H1 (cell line): ENCODE measurements at regions not wholly inside any gene's neighbourhood (a gene's known extent, or its start where the extent isn't known, plus 50 kb on each side); places are given as distances from the start of the nearest gene placed in this dataset.

Source experiments
- CTCF ChIA-PET: fragments of 300-600 bp; sonication (Branson Sonifier 250); formaldehyde crosslinking; loops from one replicate; lab custom pipeline; 2021; ENCODE audit not compliant: partially characterized antibody; lab: Charles Lee
- POLR2A ChIA-PET: fragments of 300-600 bp; sonication (Branson Sonifier 250); formaldehyde crosslinking; loops from one replicate; lab custom pipeline; 2021; ENCODE audit warnings: inconsistent platforms; ENCODE audit not compliant: partially characterized antibody; lab: Charles Lee
- DNase-seq, 2 experiments: peaks; one replicate each; pipeline versions ENCODE4 v3.0.0 to v3.0.0-alpha.2; 2010 to 2022; ENCODE audit warnings: low spot score in 2 of 2, low read depth in 1 of 2, mixed read lengths in 1 of 2
- FAIRE-seq: peaks from 2 replicates; lab custom pipeline; 2011; peaks lifted over from hg19 to GRCh38; lab: Jason Lieb, UNC
- H2AFZ ChIP-seq: 2 replicates; pipeline ENCODE4 v1.8.1; 2012; ENCODE audit warnings: low read length, inconsistent platforms
- H2AK5ac ChIP-seq: 2 replicates; pipeline ENCODE4 v1.6.1; 2013; ENCODE audit warnings: low read depth, low read length
- H2BK120ac ChIP-seq: replicated peaks from 2 replicates; pipeline ENCODE3; 2013; ENCODE audit warnings: low read depth, low read length, inconsistent platforms
- H2BK12ac ChIP-seq: 2 replicates; pipeline ENCODE4 v1.6.1; 2013; ENCODE audit warnings: low read depth, low read length
- H2BK15ac ChIP-seq: 2 replicates; pipeline ENCODE4 v1.6.1; 2013; ENCODE audit warnings: low read length
- H2BK20ac ChIP-seq: 2 replicates; pipeline ENCODE4 v1.6.1; 2013; ENCODE audit warnings: low read length
- H2BK5ac ChIP-seq: 2 replicates; pipeline ENCODE4 v1.6.1; 2013; ENCODE audit warnings: low read depth, low read length
- H3K14ac ChIP-seq: 2 replicates; pipeline ENCODE4 v1.6.1; 2013; ENCODE audit warnings: inconsistent platforms; ENCODE audit not compliant: insufficient read length
- H3K18ac ChIP-seq: 2 replicates; pipeline ENCODE4 v1.6.1; 2013; ENCODE audit warnings: low read length; ENCODE audit errors: extremely low read depth
- H3K23ac ChIP-seq: 2 replicates; pipeline ENCODE4 v1.6.1; 2013; ENCODE audit warnings: inconsistent platforms; ENCODE audit not compliant: insufficient read length
- H3K23me2 ChIP-seq: 2 replicates; pipeline ENCODE4 v1.6.1; 2013; ENCODE audit warnings: low read depth, low read length
- H3K27ac ChIP-seq: 2 replicates; pipeline ENCODE4 v1.6.1; 2011; ENCODE audit warnings: low read depth, low read length, inconsistent platforms
- H3K27me3 ChIP-seq, 4 experiments: replicated peaks in 1 of 4; 1 replicate in 1 of 4; 2 replicates in 3 of 4; pipeline versions ENCODE4 v1.6.1 to v1.8.1; 2011 to 2013; ENCODE audit warnings: low read length in 3 of 4, mild to moderate bottlenecking in 3 of 4, inconsistent platforms in 2 of 4, mixed read lengths in 2 of 4, moderate library complexity in 1 of 4; ENCODE audit not compliant: control insufficient read depth in 3 of 4, insufficient read depth in 3 of 4; ENCODE audit errors: extremely low read depth in 1 of 4
- H3K36me3 ChIP-seq, 4 experiments: 2 replicates each; pipeline versions ENCODE4 v1.6.1 to v1.8.1; 2011 to 2013; ENCODE audit warnings: mild to moderate bottlenecking in 4 of 4, low read length in 3 of 4, moderate library complexity in 2 of 4, control low read depth in 1 of 4, inconsistent platforms in 1 of 4; ENCODE audit not compliant: insufficient read depth in 4 of 4, control insufficient read depth in 2 of 4
- H3K4ac ChIP-seq: replicated peaks from 2 replicates; pipeline ENCODE3; 2013; ENCODE audit warnings: low read length, low read depth, mixed read lengths, inconsistent platforms; ENCODE audit not compliant: insufficient read length
- H3K4me1 ChIP-seq, 4 experiments: replicated peaks in 1 of 4; 1 replicate in 1 of 4; 2 replicates in 3 of 4; pipeline versions ENCODE4 v1.6.1 to v1.8.1; 2011 to 2013; ENCODE audit warnings: low read length in 3 of 4, inconsistent platforms in 2 of 4, mixed read lengths in 1 of 4; ENCODE audit not compliant: insufficient read depth in 4 of 4, control insufficient read depth in 3 of 4
- H3K4me2 ChIP-seq, 2 experiments: 2 replicates each; pipeline versions ENCODE4 v1.6.1 to v1.8.1; 2011 to 2013; ENCODE audit warnings: low read depth in 2 of 2, low read length in 2 of 2, control low read depth in 1 of 2, inconsistent platforms in 1 of 2, mild to moderate bottlenecking in 1 of 2; ENCODE audit not compliant: insufficient read depth in 1 of 2
- H3K4me3 ChIP-seq, 4 experiments: fragments of 200-600, 300-600 bp in 1 of 4; sonication (generic), shearing (Covaris generic), sonication (Bioruptor Twin) in 1 of 4; 2 replicates each; pipeline versions ENCODE4 v1.5.1 to v1.8.1; 2011 to 2016; ENCODE audit warnings: low read length in 4 of 4, low read depth in 3 of 4, control low read depth in 2 of 4, inconsistent platforms in 2 of 4, mild to moderate bottlenecking in 2 of 4, mixed read lengths in 1 of 4, moderate library complexity in 1 of 4; ENCODE audit not compliant: insufficient read depth in 2 of 4; ENCODE audit errors: extremely low read depth in 1 of 4
- H3K56ac ChIP-seq: replicated peaks from 2 replicates; pipeline ENCODE3; 2013; ENCODE audit warnings: low read depth, mild to moderate bottlenecking, mixed read lengths, low read length, inconsistent platforms; ENCODE audit not compliant: insufficient read length
- H3K79me1 ChIP-seq: 2 replicates; pipeline ENCODE4 v1.6.1; 2013; ENCODE audit warnings: low read depth, low read length, control low read depth
- H3K79me2 ChIP-seq, 2 experiments: 2 replicates each; pipeline versions ENCODE4 v1.6.1 to v1.8.1; 2012 to 2013; ENCODE audit warnings: low read length in 2 of 2, mild to moderate bottlenecking in 2 of 2, inconsistent platforms in 1 of 2; ENCODE audit not compliant: insufficient read depth in 2 of 2, control insufficient read depth in 1 of 2
- H3K9ac ChIP-seq, 4 experiments: replicated peaks in 1 of 4; 1 replicate in 1 of 4; 2 replicates in 3 of 4; pipeline versions ENCODE4 v1.6.1 to v1.8.1; 2011 to 2013; ENCODE audit warnings: low read depth in 3 of 4, low read length in 3 of 4, control low read depth in 2 of 4, mild to moderate bottlenecking in 2 of 4, moderate library complexity in 2 of 4, inconsistent platforms in 1 of 4; ENCODE audit errors: extremely low read depth in 1 of 4
- H3K9me3 ChIP-seq, 2 experiments: 2 replicates each; pipeline versions ENCODE4 v1.6.1 to v1.8.1; 2012 to 2013; ENCODE audit warnings: mild to moderate bottlenecking in 2 of 2, moderate library complexity in 2 of 2, control low read depth in 1 of 2, inconsistent platforms in 1 of 2, low read depth in 1 of 2, low read length in 1 of 2, mixed read lengths in 1 of 2; ENCODE audit not compliant: insufficient read depth in 2 of 2
- H4K20me1 ChIP-seq, 2 experiments: replicated peaks in 1 of 2; 2 replicates each; pipeline versions ENCODE3 to v1.8.1; 2011 to 2013; ENCODE audit warnings: inconsistent platforms in 2 of 2, low read length in 2 of 2, mild to moderate bottlenecking in 1 of 2; ENCODE audit not compliant: insufficient read depth in 2 of 2, control insufficient read depth in 1 of 2
- H4K5ac ChIP-seq: 2 replicates; pipeline ENCODE4 v1.6.1; 2013; ENCODE audit warnings: low read length, low read depth, mixed read lengths, inconsistent platforms; ENCODE audit not compliant: insufficient read length
- H4K8ac ChIP-seq: 2 replicates; pipeline ENCODE4 v1.8.0; 2013; ENCODE audit warnings: mild to moderate bottlenecking, moderate library complexity, low read length, inconsistent platforms; ENCODE audit not compliant: insufficient read depth; ENCODE audit errors: extremely low read depth
- H4K91ac ChIP-seq: replicated peaks from 2 replicates; pipeline ENCODE3; 2013; ENCODE audit warnings: low read length, mixed read lengths, inconsistent platforms; ENCODE audit not compliant: insufficient read length
- ASH2L ChIP-seq: fragments of 200-600, 300-600 bp; sonication (generic); IDR thresholded peaks from one replicate; pipeline ENCODE4 v1.7.1; 2017; ENCODE audit warnings: low read length
- EGR1 ChIP-seq: IDR thresholded peaks from 2 replicates; pipeline ENCODE4 v1.6.1; 2011; ENCODE audit warnings: low read depth, low read length, borderline replicate concordance
- FOSL1 ChIP-seq: IDR thresholded peaks from 2 replicates; pipeline ENCODE4 v1.6.1; 2011; ENCODE audit warnings: mild to moderate bottlenecking, low read depth, low read length, moderate library complexity; ENCODE audit not compliant: insufficient read depth
- KDM4A ChIP-seq: IDR thresholded peaks from one replicate; pipeline ENCODE4 v1.7.1; 2012; ENCODE audit warnings: low read depth, mild to moderate bottlenecking, moderate library complexity, low read length, inconsistent platforms; ENCODE audit not compliant: severe bottlenecking
- PHF8 ChIP-seq: fragments of 200-600 bp; sonication (generic); conservative IDR thresholded peaks from 2 replicates; pipeline ENCODE4 v1.7.1; 2012; ENCODE audit warnings: low read depth, mild to moderate bottlenecking, inconsistent platforms, low read length, moderate library complexity
- RAD21 ChIP-seq, 2 experiments: IDR thresholded peaks in 1 of 2; conservative IDR thresholded peaks in 1 of 2; 2 replicates each; pipeline ENCODE4 v1.6.1; 2011; ENCODE audit warnings: low read depth in 2 of 2, low read length in 2 of 2, improper control_type of control experiment in 1 of 2, inconsistent platforms in 1 of 2, mild to moderate bottlenecking in 1 of 2, moderate library complexity in 1 of 2
- RBBP5 ChIP-seq: IDR thresholded peaks from 2 replicates; pipeline ENCODE4 v1.7.1; 2012; ENCODE audit warnings: low read depth, mild to moderate bottlenecking, inconsistent platforms, low read length, moderate library complexity, borderline replicate concordance
- SRF ChIP-seq: IDR thresholded peaks from 2 replicates; pipeline ENCODE4 v1.6.1; 2011; ENCODE audit warnings: mild to moderate bottlenecking, low read depth, low read length, moderate library complexity
- SUZ12 ChIP-seq: fragments of 200-600 bp; sonication (generic); IDR thresholded peaks from 2 replicates; pipeline ENCODE4 v1.6.1; 2012; ENCODE audit warnings: mild to moderate bottlenecking, inconsistent platforms, low read length, moderate library complexity, mixed read lengths
- TAF1 ChIP-seq: IDR thresholded peaks from 2 replicates; pipeline ENCODE4 v1.6.1; 2011; ENCODE audit warnings: mild to moderate bottlenecking, low read depth, low read length
- YY1 ChIP-seq: IDR thresholded peaks from 2 replicates; pipeline ENCODE4 v1.6.1; 2011; ENCODE audit warnings: low read depth, mild to moderate bottlenecking, low read length
- WGBS, 2 experiments: shearing (Covaris generic) in 1 of 2; methylation state at CpG; one replicate each; pipeline versions ENCODE4 v1.1.6 to v1.1.7; 2013 to 2015; ENCODE audit warnings: low lambda C conversion rate in 2 of 2, mixed read lengths in 2 of 2, inconsistent platforms in 1 of 2, low coverage in 1 of 2, missing lambda C conversion rate in 1 of 2; ENCODE audit not compliant: insufficient replicate concordance in 2 of 2, insufficient coverage in 1 of 2, insufficient read length in 1 of 2; ENCODE audit errors: extremely low coverage in 1 of 2, missing lambda C conversion rate in 1 of 2; 5-methylcytosine and 5-hydroxymethylcytosine counted together

GRCh38 chr4:182144626-182145333, 98.4 kb upstream of the TENM3 start:
- Histone ChIP-seq H2BK12ac (no peak overlapping the region), H3K4me2 (peak overlapping the region; percentile 81 to 99), H3K23ac (no peak overlapping the region), H3K4ac (no peak overlapping the region), H2BK5ac (no peak overlapping the region; the same call in 1 of the 2 replicates), H2BK15ac (no peak overlapping the region), H4K20me1 (no peaks in the 10 kb centered on the region), H3K27ac (peak overlapping the region; percentile 77; the same call in 1 of the 2 replicates), H3K4me3 (peak overlapping the region; percentile 76 to 93 (median 84)), H3K23me2 (peaks cover 13% of the 10 kb centered on the region), H3K18ac (peak overlapping the region; percentile 19; the same call in 1 of the 2 replicates), H3K4me1 (peaks cover 8 to 19% (median 11%) of the 10 kb centered on the region in 4 experiments), H2BK120ac (peak overlapping the region; percentile 48), H3K79me1 (no peaks in the 10 kb centered on the region), H4K91ac (peak overlapping the region; percentile 1), H2BK20ac (0 out of 2 replicates have a peak overlapping the region, but pooled peaks have one; percentile 34), H3K9me3 (no peaks in the 10 kb centered on the region), H2AFZ (no peak overlapping the region), H3K36me3 (no peaks in the 10 kb centered on the region), H3K9ac (peak overlapping the region; percentile 55 to 89 (median 63)), H3K14ac (no peak overlapping the region), H3K27me3 (peaks cover 2 to 26% (median 16%) of the 10 kb centered on the region in 4 experiments; a peak in 6 of 7 replicates), H3K56ac (peak overlapping the region; percentile 33), H2AK5ac (no peak overlapping the region), H4K8ac (0 out of 2 replicates have a peak overlapping the region, but pooled peaks have one; percentile 9), H3K79me2 (peaks cover 0 to 48% of the 10 kb centered on the region in 2 experiments; a peak in 2 of 4 replicates), H4K5ac (peak overlapping the region; percentile 13)
- CTCF ChIA-PET: interaction anchor here (0.8 kb wide), 1 partner anchor 10 kb away, joined by 3 read pairs; no protein-coding TSS in a partner anchor
- TF ChIP-seq RBBP5 (peak; percentile 91; the same call in 1 of the 2 replicates), KDM4A (peak; percentile 93), YY1 (peak; percentile 38; the same call in 1 of the 2 replicates), RAD21 (IDR thresholded peaks at IDR 0.05 in 1 of 2, conservative IDR thresholded peaks at IDR 0.05 in 1 of 2; ENCODE audit: low read depth in 2 of 2, low read length in 2 of 2) (peak in 1 of 2 experiments; percentile 23; a peak in 2 of 4 replicates), TAF1 (0 out of 2 replicates have a peak, but pooled peaks have one; percentile 7), SUZ12 (no peak), SRF (no peak), ASH2L (peak; percentile 99), FOSL1 (peak; percentile 87), PHF8 (0 out of 2 replicates have a peak, but pooled peaks have one; percentile 28), EGR1 (peak; percentile 62)
- POLR2A ChIA-PET: interaction anchor here (0.8 to 1.9 kb wide), 9 partner anchors 8 to 114 kb away, joined by 3 to 7 read pairs (median 3); no protein-coding TSS in a partner anchor
- peak in 1 of 2 experiments; percentile 65 for DNase-seq
- WGBS, 2 experiments: 2% methylated on average over 13 of the region's 93 CpGs; no CpG with 5 or more reads in 1 of the 2 experiments
- no peak for FAIRE-seq
